ENCODE measurements at regions not wholly inside any gene's neighbourhood (a gene's known extent, or its start where the extent isn't known, plus 50 kb on each side); places are given as distances from the start of the nearest gene placed in this dataset.

- DNase-seq (ENCODE audit: low read depth): no peak
- POLR2A ChIA-PET: no interaction called here
- Histone ChIP-seq H3K27me3 (ENCODE audit: control insufficient read depth, insufficient read depth, low read length) (no peaks in the 10 kb centered on the region), H3K4me3 (ENCODE audit: low read depth, low read length) (no peak overlapping the region), H3K36me3 (ENCODE audit: control insufficient read depth, insufficient read depth, low read length) (no peaks in the 10 kb centered on the region)
- CTCF ChIA-PET: no interaction called here
- TF ChIP-seq CTCF (IDR thresholded peaks at IDR 0.05; ENCODE audit: insufficient read depth, low read depth, low read length): no peak
Observed at GRCh38 chr2:181188605-181189004, 208.2 kb downstream of the UBE2E3 start.

- no peak for TF ChIP-seq CTCF (IDR thresholded peaks at IDR 0.05; ENCODE audit: insufficient read depth, low read depth, low read length)
- ChIA-PET POLR2A (no interaction called here), CTCF (no interaction called here)
- H3K4me3 ChIP-seq (ENCODE audit: low read depth, low read length): no peak overlapping the region
- no peaks in the 10 kb centered on the region for H3K36me3 ChIP-seq (ENCODE audit: control insufficient read depth, insufficient read depth, low read length)
- no peak for DNase-seq (ENCODE audit: low read depth)
- no peaks in the 10 kb centered on the region for H3K27me3 ChIP-seq (ENCODE audit: control insufficient read depth, insufficient read depth, low read length)
Observed at GRCh38 chr2:181189951-181190350, 209.5 kb downstream of the UBE2E3 start.

GRCh38 chr2:181190711-181191110 is 210.3 kb downstream of the UBE2E3 start:
- ChIA-PET POLR2A (no interaction called here), CTCF (no interaction called here)
- Histone ChIP-seq H3K4me3 (ENCODE audit: low read depth, low read length) (no peak overlapping the region), H3K27me3 (ENCODE audit: control insufficient read depth, insufficient read depth, low read length) (no peaks in the 10 kb centered on the region), H3K36me3 (ENCODE audit: control insufficient read depth, insufficient read depth, low read length) (no peaks in the 10 kb centered on the region)
- no peak for TF ChIP-seq CTCF (IDR thresholded peaks at IDR 0.05; ENCODE audit: insufficient read depth, low read depth, low read length)
- DNase-seq (ENCODE audit: low read depth): no peak

- Histone ChIP-seq H3K36me3 (ENCODE audit: control insufficient read depth, insufficient read depth, low read length) (no peaks in the 10 kb centered on the region), H3K4me3 (ENCODE audit: low read depth, low read length) (no peak overlapping the region), H3K27me3 (ENCODE audit: control insufficient read depth, insufficient read depth, low read length) (no peaks in the 10 kb centered on the region)
- TF ChIP-seq CTCF (IDR thresholded peaks at IDR 0.05; ENCODE audit: insufficient read depth, low read depth, low read length): no peak
- ChIA-PET POLR2A (no interaction called here), CTCF (no interaction called here)
- no peak for DNase-seq (ENCODE audit: low read depth)
Observed at GRCh38 chr2:181193550-181193949, 213.1 kb downstream of the UBE2E3 start.

GRCh38 chr2:181196401-181196800 is 216.0 kb downstream of the UBE2E3 start:
- no peak overlapping the region for H3K4me3 ChIP-seq (ENCODE audit: low read depth, low read length)
- POLR2A ChIA-PET: no interaction called here
- CTCF ChIA-PET: no interaction called here
- H3K27me3 ChIP-seq (ENCODE audit: control insufficient read depth, insufficient read depth, low read length): no peaks in the 10 kb centered on the region
- DNase-seq (ENCODE audit: low read depth): no peak
- TF ChIP-seq CTCF (IDR thresholded peaks at IDR 0.05; ENCODE audit: insufficient read depth, low read depth, low read length): no peak
- no peaks in the 10 kb centered on the region for H3K36me3 ChIP-seq (ENCODE audit: control insufficient read depth, insufficient read depth, low read length)
